ENCODE measurements at regions not wholly inside any gene's neighbourhood (a gene's known extent, or its start where the extent isn't known, plus 50 kb on each side); places are given as distances from the start of the nearest gene placed in this dataset.
"Not testable (repeated sequence)": the region's sequence is repeated elsewhere in the genome, so short reads cannot be mapped to it uniquely, and the experiment has no call there.

- 80% methylated on average over 9 of the region's 9 CpGs for WGBS
- no peak overlapping the region for H3K14ac ChIP-seq (ENCODE audit: low read length in 2 of 2)
- no peak overlapping the region for H2AFZ ChIP-seq (ENCODE audit: low read depth, low read length)
- no peak overlapping the region for H2BK120ac ChIP-seq (ENCODE audit: low read depth, low read length)
- no peak for DNase-seq
- no peak overlapping the region for H3K18ac ChIP-seq (ENCODE audit: low read depth in 1 of 2, low read length in 2 of 2)
- H2BK15ac ChIP-seq (ENCODE audit: low read depth, poor library complexity, severe bottlenecking): no peak overlapping the region
- H3K9me3 ChIP-seq (ENCODE audit: control insufficient read depth, low read length): no peaks in the 10 kb centered on the region
- H2AK5ac ChIP-seq (ENCODE audit: low read length, severe bottlenecking): no peak overlapping the region
- no peak overlapping the region for H4K91ac ChIP-seq (ENCODE audit: low read length)
- H3K9ac ChIP-seq (ENCODE audit: low read length): no peak overlapping the region
- H3K4me2 ChIP-seq (ENCODE audit: low read length, poor library complexity, severe bottlenecking): no peak overlapping the region
- H3K27ac ChIP-seq (ENCODE audit: low read length, poor library complexity, severe bottlenecking): no peak overlapping the region
- no peak overlapping the region for H3K23ac ChIP-seq (ENCODE audit: low read length in 2 of 2)
- H3K4me1 ChIP-seq (ENCODE audit: control insufficient read depth, insufficient read depth, low read depth, low read length): no peaks in the 10 kb centered on the region
- H2BK12ac ChIP-seq (ENCODE audit: low read length in 2 of 2): no peak overlapping the region
- H3K4ac ChIP-seq (ENCODE audit: low read depth in 1 of 2, low read length in 2 of 2): no peak overlapping the region
- H2BK5ac ChIP-seq (ENCODE audit: low read depth, low read length, poor library complexity, severe bottlenecking): no peak overlapping the region
- no peaks in the 10 kb centered on the region for H3K36me3 ChIP-seq (ENCODE audit: control insufficient read depth in 1 of 2, insufficient read depth in 2 of 2, low read depth in 1 of 2, low read length in 2 of 2)
- H4K8ac ChIP-seq (ENCODE audit: low read length): no peak overlapping the region
- H3K79me1 ChIP-seq (replicated peaks; ENCODE audit: low read length, poor library complexity, severe bottlenecking): no peaks in the 10 kb centered on the region
- H3K27me3 ChIP-seq (ENCODE audit: control insufficient read depth in 1 of 2, insufficient read depth in 1 of 2, low read length in 2 of 2): no peaks in the 10 kb centered on the region
- no peak overlapping the region for H3K4me3 ChIP-seq (ENCODE audit: insufficient read depth in 1 of 2, low read depth in 1 of 2, low read length in 2 of 2)
These were observed 76.7 kb upstream of the SCAF11 start for GRCh38 chr12:46067094-46067493.

- no peaks in the 10 kb centered on the region for H3K27me3 ChIP-seq (ENCODE audit: control insufficient read depth in 1 of 2, insufficient read depth in 1 of 2, low read length in 2 of 2)
- H3K79me1 ChIP-seq (replicated peaks; ENCODE audit: low read length, poor library complexity, severe bottlenecking): no peaks in the 10 kb centered on the region
- no peak overlapping the region for H2AK5ac ChIP-seq (ENCODE audit: low read length, severe bottlenecking)
- no peak overlapping the region for H3K18ac ChIP-seq (ENCODE audit: low read depth in 1 of 2, low read length in 2 of 2)
- H3K36me3 ChIP-seq (ENCODE audit: control insufficient read depth in 1 of 2, insufficient read depth in 2 of 2, low read depth in 1 of 2, low read length in 2 of 2): no peaks in the 10 kb centered on the region
- H2BK12ac ChIP-seq (ENCODE audit: low read length in 2 of 2): no peak overlapping the region
- no peak overlapping the region for H2BK120ac ChIP-seq (ENCODE audit: low read depth, low read length)
- no peak for DNase-seq
- H2BK15ac ChIP-seq (ENCODE audit: low read depth, poor library complexity, severe bottlenecking): no peak overlapping the region
- no peak overlapping the region for H4K8ac ChIP-seq (ENCODE audit: low read length)
- WGBS: 81% methylated on average over 2 of the region's 3 CpGs
- no peak overlapping the region for H3K14ac ChIP-seq (ENCODE audit: low read length in 2 of 2)
- H3K4me3 ChIP-seq (ENCODE audit: insufficient read depth in 1 of 2, low read depth in 1 of 2, low read length in 2 of 2): no peak overlapping the region
- no peak overlapping the region for H2BK5ac ChIP-seq (ENCODE audit: low read depth, low read length, poor library complexity, severe bottlenecking)
- no peak overlapping the region for H3K9ac ChIP-seq (ENCODE audit: low read length)
- H3K9me3 ChIP-seq (ENCODE audit: control insufficient read depth, low read length): peaks cover 10% of the 10 kb centered on the region
- no peak overlapping the region for H3K27ac ChIP-seq (ENCODE audit: low read length, poor library complexity, severe bottlenecking)
- no peak overlapping the region for H2AFZ ChIP-seq (ENCODE audit: low read depth, low read length)
- H3K4me2 ChIP-seq (ENCODE audit: low read length, poor library complexity, severe bottlenecking): no peak overlapping the region
- no peak overlapping the region for H3K4ac ChIP-seq (ENCODE audit: low read depth in 1 of 2, low read length in 2 of 2)
- no peaks in the 10 kb centered on the region for H3K4me1 ChIP-seq (ENCODE audit: control insufficient read depth, insufficient read depth, low read depth, low read length)
- H4K91ac ChIP-seq (ENCODE audit: low read length): no peak overlapping the region
- no peak overlapping the region for H3K23ac ChIP-seq (ENCODE audit: low read length in 2 of 2)
These were observed 75.2 kb upstream of the SCAF11 start for GRCh38 chr12:46065412-46066166.

- H3K14ac ChIP-seq (ENCODE audit: low read length in 2 of 2): no peak overlapping the region
- no peak overlapping the region for H4K8ac ChIP-seq (ENCODE audit: low read length)
- H3K9ac ChIP-seq (ENCODE audit: low read length): no peak overlapping the region
- no peak overlapping the region for H3K18ac ChIP-seq (ENCODE audit: low read depth in 1 of 2, low read length in 2 of 2)
- H2BK12ac ChIP-seq (ENCODE audit: low read length in 2 of 2): no peak overlapping the region
- H2AFZ ChIP-seq (ENCODE audit: low read depth, low read length): no peak overlapping the region
- no peaks in the 10 kb centered on the region for H3K36me3 ChIP-seq (ENCODE audit: control insufficient read depth in 1 of 2, insufficient read depth in 2 of 2, low read depth in 1 of 2, low read length in 2 of 2)
- no peak overlapping the region for H2AK5ac ChIP-seq (ENCODE audit: low read length, severe bottlenecking)
- no peak overlapping the region for H3K4ac ChIP-seq (ENCODE audit: low read depth in 1 of 2, low read length in 2 of 2)
- H2BK5ac ChIP-seq (ENCODE audit: low read depth, low read length, poor library complexity, severe bottlenecking): no peak overlapping the region
- H3K27ac ChIP-seq (ENCODE audit: low read length, poor library complexity, severe bottlenecking): no peak overlapping the region
- H4K91ac ChIP-seq (ENCODE audit: low read length): no peak overlapping the region
- no peak overlapping the region for H3K23ac ChIP-seq (ENCODE audit: low read length in 2 of 2)
- no peak overlapping the region for H3K4me2 ChIP-seq (ENCODE audit: low read length, poor library complexity, severe bottlenecking)
- no peak overlapping the region for H2BK120ac ChIP-seq (ENCODE audit: low read depth, low read length)
- no peak overlapping the region for H2BK15ac ChIP-seq (ENCODE audit: low read depth, poor library complexity, severe bottlenecking)
- 80% methylated on average over 1 of the region's 2 CpGs for WGBS
- H3K27me3 ChIP-seq (ENCODE audit: control insufficient read depth in 1 of 2, insufficient read depth in 1 of 2, low read length in 2 of 2): no peaks in the 10 kb centered on the region
- H3K9me3 ChIP-seq (ENCODE audit: control insufficient read depth, low read length): peaks cover 15% of the 10 kb centered on the region
- no peak for DNase-seq
- no peaks in the 10 kb centered on the region for H3K4me1 ChIP-seq (ENCODE audit: control insufficient read depth, insufficient read depth, low read depth, low read length)
- no peaks in the 10 kb centered on the region for H3K79me1 ChIP-seq (replicated peaks; ENCODE audit: low read length, poor library complexity, severe bottlenecking)
- H3K4me3 ChIP-seq (ENCODE audit: insufficient read depth in 1 of 2, low read depth in 1 of 2, low read length in 2 of 2): no peak overlapping the region
These were observed 74.2 kb upstream of the SCAF11 start for GRCh38 chr12:46064548-46064947.

GRCh38 chr12:46058697-46059096 lies 68.3 kb upstream of the SCAF11 start:
- not testable (repeated sequence) for H3K79me1 ChIP-seq (replicated peaks; ENCODE audit: low read length, poor library complexity, severe bottlenecking); H3K4ac ChIP-seq (ENCODE audit: low read depth in 1 of 2, low read length in 2 of 2); H3K27me3 ChIP-seq (ENCODE audit: control insufficient read depth in 1 of 2, insufficient read depth in 1 of 2, low read length in 2 of 2); H4K8ac ChIP-seq (ENCODE audit: low read length); H3K27ac ChIP-seq (ENCODE audit: low read length, poor library complexity, severe bottlenecking); H2BK5ac ChIP-seq (ENCODE audit: low read depth, low read length, poor library complexity, severe bottlenecking); H2BK12ac ChIP-seq (ENCODE audit: low read length in 2 of 2); H3K4me2 ChIP-seq (ENCODE audit: low read length, poor library complexity, severe bottlenecking); DNase-seq; H3K18ac ChIP-seq (ENCODE audit: low read depth in 1 of 2, low read length in 2 of 2); H2BK15ac ChIP-seq (ENCODE audit: low read depth, poor library complexity, severe bottlenecking); H3K14ac ChIP-seq (ENCODE audit: low read length in 2 of 2); H3K23ac ChIP-seq (ENCODE audit: low read length in 2 of 2); H4K91ac ChIP-seq (ENCODE audit: low read length); H3K9ac ChIP-seq (ENCODE audit: low read length); H2BK120ac ChIP-seq (ENCODE audit: low read depth, low read length); H2AK5ac ChIP-seq (ENCODE audit: low read length, severe bottlenecking); H3K36me3 ChIP-seq (ENCODE audit: control insufficient read depth in 1 of 2, insufficient read depth in 2 of 2, low read depth in 1 of 2, low read length in 2 of 2); H3K4me3 ChIP-seq (ENCODE audit: insufficient read depth in 1 of 2, low read depth in 1 of 2, low read length in 2 of 2); H3K4me1 ChIP-seq (ENCODE audit: control insufficient read depth, insufficient read depth, low read depth, low read length); H2AFZ ChIP-seq (ENCODE audit: low read depth, low read length)
- WGBS: 85% methylated on average over 6 of the region's 7 CpGs
- H3K9me3 ChIP-seq (ENCODE audit: control insufficient read depth, low read length): peaks cover 30% of the 10 kb centered on the region

Measured in mesenchymal stem cell (in vitro differentiated cells and primary cell).